NT2/D1 (cell line): ENCODE measurements at regions not wholly inside any gene's neighbourhood (a gene's known extent, or its start where the extent isn't known, plus 50 kb on each side); places are given as distances from the start of the nearest gene placed in this dataset.

Experiments
- SUZ12 ChIP-seq: IDR thresholded peaks from 2 replicates; pipeline ENCODE4 v1.6.1; 2011; ENCODE audit not compliant: insufficient read length, insufficient read depth; ENCODE audit errors: extremely low read depth
- ZNF274 ChIP-seq: IDR thresholded peaks from 2 replicates; pipeline ENCODE4 v1.6.1; 2011; ENCODE audit warnings: mild to moderate bottlenecking, low read depth, low read length

DNA sequence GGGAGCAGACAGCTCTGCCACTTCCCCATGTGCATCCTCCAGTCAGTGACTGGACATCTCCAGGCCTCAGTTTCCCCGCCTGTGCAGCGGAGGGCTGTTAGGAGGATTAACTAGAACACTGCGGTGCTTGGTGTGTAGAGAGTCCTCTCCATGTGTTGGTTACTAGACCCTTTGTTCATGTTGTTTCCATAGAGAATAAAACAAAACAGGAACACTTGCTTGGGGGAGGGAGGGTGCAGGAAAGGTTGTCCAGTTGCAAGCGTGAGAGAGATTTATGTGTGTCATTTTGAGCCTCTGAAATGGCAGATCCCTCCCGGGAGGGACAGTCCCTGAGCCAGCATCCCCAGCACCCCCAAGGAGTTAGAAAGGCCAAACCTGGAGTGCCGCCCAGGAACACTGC is 184.0 kb upstream of the LYSMD4 start:
- TF ChIP-seq SUZ12, result no peak
- no peak for TF ChIP-seq ZNF274
